GM12873 (cell line): ENCODE measurements at regions not wholly inside any gene's neighbourhood (a gene's known extent, or its start where the extent isn't known, plus 50 kb on each side); places are given as distances from the start of the nearest gene placed in this dataset.

Experiments used
- TF ChIP-seq, protein P1 (sequence below): IDR thresholded peaks from 2 replicates; pipeline ENCODE4 v1.5.1; 2012; ENCODE audit warnings: low read depth, mild to moderate bottlenecking, moderate library complexity, low read length, control low read depth; ENCODE audit not compliant: insufficient read depth; ENCODE audit errors: missing control alignments

- TF ChIP-seq, protein P1, sequence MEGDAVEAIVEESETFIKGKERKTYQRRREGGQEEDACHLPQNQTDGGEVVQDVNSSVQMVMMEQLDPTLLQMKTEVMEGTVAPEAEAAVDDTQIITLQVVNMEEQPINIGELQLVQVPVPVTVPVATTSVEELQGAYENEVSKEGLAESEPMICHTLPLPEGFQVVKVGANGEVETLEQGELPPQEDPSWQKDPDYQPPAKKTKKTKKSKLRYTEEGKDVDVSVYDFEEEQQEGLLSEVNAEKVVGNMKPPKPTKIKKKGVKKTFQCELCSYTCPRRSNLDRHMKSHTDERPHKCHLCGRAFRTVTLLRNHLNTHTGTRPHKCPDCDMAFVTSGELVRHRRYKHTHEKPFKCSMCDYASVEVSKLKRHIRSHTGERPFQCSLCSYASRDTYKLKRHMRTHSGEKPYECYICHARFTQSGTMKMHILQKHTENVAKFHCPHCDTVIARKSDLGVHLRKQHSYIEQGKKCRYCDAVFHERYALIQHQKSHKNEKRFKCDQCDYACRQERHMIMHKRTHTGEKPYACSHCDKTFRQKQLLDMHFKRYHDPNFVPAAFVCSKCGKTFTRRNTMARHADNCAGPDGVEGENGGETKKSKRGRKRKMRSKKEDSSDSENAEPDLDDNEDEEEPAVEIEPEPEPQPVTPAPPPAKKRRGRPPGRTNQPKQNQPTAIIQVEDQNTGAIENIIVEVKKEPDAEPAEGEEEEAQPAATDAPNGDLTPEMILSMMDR: no peak
These were observed 201.7 kb downstream of the SPRY1 start for GRCh38 chr4:123598331-123598730.

- TF ChIP-seq, protein P1: no peak
These were observed 202.7 kb downstream of the SPRY1 start for GRCh38 chr4:123599061-123599919.

DNA sequence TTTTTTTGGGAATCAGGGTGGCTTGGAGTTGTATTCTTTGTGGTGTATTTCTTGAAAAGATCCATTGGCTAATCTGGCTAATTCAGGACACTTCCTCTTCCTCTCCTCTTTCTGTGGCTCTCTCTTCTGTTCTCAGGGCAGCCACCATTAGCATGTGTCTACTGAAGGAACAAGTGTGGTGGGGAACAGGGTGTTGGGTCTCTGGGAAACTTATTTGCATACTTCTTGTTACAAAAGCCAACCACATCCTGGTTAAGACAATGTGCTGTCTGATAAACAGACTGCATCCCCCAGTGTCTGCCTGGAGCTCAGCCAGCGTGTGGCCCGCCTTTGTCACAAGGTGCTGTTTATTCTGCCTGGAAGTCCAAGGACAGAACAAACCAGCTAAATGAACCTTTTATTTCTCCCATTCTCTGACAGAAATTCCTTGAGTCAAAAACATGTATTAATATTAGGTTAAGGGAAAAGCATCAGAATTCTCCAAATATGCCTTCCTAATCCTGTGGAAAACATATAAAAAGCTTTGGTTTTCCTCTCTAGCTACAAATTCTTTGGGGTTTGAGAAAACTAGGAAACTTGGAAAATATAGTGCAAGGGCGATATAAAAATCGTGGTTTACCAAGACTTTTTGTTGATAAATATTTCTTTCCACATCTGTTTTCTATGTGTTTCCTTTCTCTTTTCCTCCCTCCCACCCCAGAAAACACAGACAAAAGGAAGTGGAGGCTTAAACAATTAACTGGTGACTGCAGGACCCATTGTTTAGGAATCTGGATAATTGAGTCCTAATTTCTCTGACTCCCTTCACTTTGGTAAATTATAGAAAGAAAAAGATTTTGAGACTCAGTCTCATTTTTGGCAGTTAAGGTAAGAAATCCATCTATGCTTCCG lies 203.6 kb downstream of the SPRY1 start:
- TF ChIP-seq, protein P1: no peak

- TF ChIP-seq, protein P1: no peak
These were observed 204.7 kb downstream of the SPRY1 start for GRCh38 chr4:123600987-123601904.

DNA sequence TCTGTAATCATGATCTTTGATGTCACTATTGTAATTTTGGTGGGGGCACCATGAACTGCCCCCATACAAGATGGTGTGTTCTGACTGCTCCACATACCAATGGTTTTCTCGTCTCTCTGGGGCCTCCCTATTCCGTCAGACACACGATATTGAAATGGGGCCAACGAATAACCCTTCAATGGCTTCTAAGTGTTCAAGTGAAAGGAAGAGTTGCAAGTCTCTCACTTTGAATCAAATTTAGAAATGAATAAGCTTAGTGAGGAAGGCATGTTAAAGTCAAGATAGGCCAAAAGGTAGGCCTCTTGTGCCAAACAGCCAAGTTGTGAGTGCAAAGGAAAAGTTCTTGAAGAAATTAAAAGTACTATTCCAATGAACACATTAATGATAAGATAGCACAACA lies 205.4 kb downstream of the SPRY1 start:
- TF ChIP-seq, protein P1: no peak

DNA sequence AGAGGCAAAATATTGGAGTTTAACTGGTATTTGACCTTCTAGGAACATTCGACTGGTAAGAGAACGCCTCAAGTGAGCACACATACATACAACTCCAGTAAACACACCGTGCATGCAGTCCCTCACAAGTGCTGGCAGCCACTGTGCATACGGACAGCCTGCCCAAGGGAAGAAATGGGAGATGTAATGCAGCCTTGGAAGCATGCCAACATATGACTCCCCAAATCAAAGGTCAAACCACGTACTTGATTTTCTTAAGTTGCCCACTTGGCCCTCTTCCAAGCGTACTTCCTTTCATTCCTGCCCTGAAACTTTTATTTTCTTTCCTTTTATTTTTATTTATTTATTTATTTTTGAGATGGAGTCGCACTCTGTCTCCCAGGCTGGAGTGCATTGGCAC lies 206.6 kb downstream of the SPRY1 start:
- TF ChIP-seq, protein P1: no peak
